ENCODE measurements at regions not wholly inside any gene's neighbourhood (a gene's known extent, or its start where the extent isn't known, plus 50 kb on each side); places are given as distances from the start of the nearest gene placed in this dataset.

GRCh38 chr15:70170096-70170699 is 72.5 kb upstream of the TLE3 start:
- DNase-seq (ENCODE audit: low read depth in 1 of 2, low spot score in 1 of 2): no peak
- H3K27me3 ChIP-seq (ENCODE audit: insufficient read depth, poor library complexity, severe bottlenecking): no peaks in the 10 kb centered on the region
- TF ChIP-seq GABPA (IDR thresholded peaks at IDR 0.05; ENCODE audit: low read depth): no peak
- no peak for TF ChIP-seq REST (IDR thresholded peaks at IDR 0.05; ENCODE audit: insufficient replicate concordance, low read depth)
- no peak for TF ChIP-seq POLR2AphosphoS5 (IDR thresholded peaks at IDR 0.05; ENCODE audit: low read depth)
- TF ChIP-seq SPI1 (IDR thresholded peaks at IDR 0.05; ENCODE audit: borderline replicate concordance, low read depth): no peak
- no peak for TF ChIP-seq CTCF (IDR thresholded peaks at IDR 0.05; ENCODE audit: insufficient read depth, low read length)
- no peak overlapping the region for H3K27ac ChIP-seq (replicated peaks)
- H3K4me3 ChIP-seq (replicated peaks; ENCODE audit: insufficient read depth, low read length): no peak overlapping the region

GRCh38 chr15:70169147-70169546 is 71.4 kb upstream of the TLE3 start:
- Histone ChIP-seq H3K27ac (replicated peaks) (no peak overlapping the region), H3K27me3 (ENCODE audit: insufficient read depth, poor library complexity, severe bottlenecking) (no peaks in the 10 kb centered on the region), H3K4me3 (replicated peaks; ENCODE audit: insufficient read depth, low read length) (no peak overlapping the region)
- no peak for TF ChIP-seq GABPA (IDR thresholded peaks at IDR 0.05; ENCODE audit: low read depth)
- TF ChIP-seq REST (IDR thresholded peaks at IDR 0.05; ENCODE audit: insufficient replicate concordance, low read depth): no peak
- no peak for TF ChIP-seq POLR2AphosphoS5 (IDR thresholded peaks at IDR 0.05; ENCODE audit: low read depth)
- TF ChIP-seq CTCF (IDR thresholded peaks at IDR 0.05; ENCODE audit: insufficient read depth, low read length): no peak
- no peak for TF ChIP-seq SPI1 (IDR thresholded peaks at IDR 0.05; ENCODE audit: borderline replicate concordance, low read depth)
- DNase-seq (ENCODE audit: low read depth in 1 of 2, low spot score in 1 of 2): no peak

GRCh38 chr15:70167155-70167554 is 69.4 kb upstream of the TLE3 start:
- H3K27ac ChIP-seq (replicated peaks): no peak overlapping the region
- no peak overlapping the region for H3K4me3 ChIP-seq (replicated peaks; ENCODE audit: insufficient read depth, low read length)
- TF ChIP-seq GABPA (IDR thresholded peaks at IDR 0.05; ENCODE audit: low read depth) (no peak), SPI1 (IDR thresholded peaks at IDR 0.05; ENCODE audit: borderline replicate concordance, low read depth) (no peak), REST (IDR thresholded peaks at IDR 0.05; ENCODE audit: insufficient replicate concordance, low read depth) (no peak), CTCF (IDR thresholded peaks at IDR 0.05; ENCODE audit: insufficient read depth, low read length) (no peak), POLR2AphosphoS5 (IDR thresholded peaks at IDR 0.05; ENCODE audit: low read depth) (no peak)
- no peak for DNase-seq (ENCODE audit: low read depth in 1 of 2, low spot score in 1 of 2)
- no peaks in the 10 kb centered on the region for H3K27me3 ChIP-seq (ENCODE audit: insufficient read depth, poor library complexity, severe bottlenecking)
